Tibial artery (tissue), 4 donors: ENCODE measurements at regions not wholly inside any gene's neighbourhood (a gene's known extent, or its start where the extent isn't known, plus 50 kb on each side); places are given as distances from the start of the nearest gene placed in this dataset.

Experiments
- DNase-seq, 2 donors: peaks; one replicate each; pipeline ENCODE4 v3.0.0-alpha.2; 2019
- H3K27ac ChIP-seq, 2 donors: fragments of 200-600 bp; sonication (generic) in 1 of 2; 1 replicate in 1 of 2; 2 replicates in 1 of 2; pipeline ENCODE4 v1.5.1; 2018 to 2019; ENCODE audit warnings: mild to moderate bottlenecking in 1 of 2
- H3K27me3 ChIP-seq, 2 donors: fragments of 200-600 bp; sonication (generic) in 1 of 2; one replicate each; pipeline versions ENCODE4 v1.5.1 to v1.6.0; 2016 to 2019
- H3K36me3 ChIP-seq, 3 donors: fragments of 200-600 bp; sonication (generic) in 2 of 3; one replicate each; pipeline ENCODE4 v1.5.1; 2016 to 2019; ENCODE audit warnings: mild to moderate bottlenecking in 2 of 3
- H3K4me1 ChIP-seq, 4 donors: fragments of 200-600 bp; sonication (generic) in 2 of 4; 1 replicate in 3 of 4; 2 replicates in 1 of 4; pipeline ENCODE4 v1.5.1; 2016 to 2019
- H3K4me3 ChIP-seq, 2 donors: fragments of 200-600 bp; sonication (generic) in 1 of 2; 1 replicate in 1 of 2; 2 replicates in 1 of 2; pipeline ENCODE4 v1.5.1; 2018 to 2019; ENCODE audit warnings: mild to moderate bottlenecking in 2 of 2
- H3K9me3 ChIP-seq, 3 donors: fragments of 200-600 bp; sonication (generic) in 1 of 3; one replicate each; pipeline ENCODE4 v1.5.1; 2016 to 2019
- intact Hi-C: fragments of 100-400 bp; cut with DNase I; formaldehyde crosslinking; loops from one replicate; pipeline ENCODE4 v1.15.0; 2023; ENCODE audit warnings: low total_unique reads
- TF ChIP-seq, protein P1 (sequence below), 2 experiments: fragments of 200-600 bp in 1 of 2; fragments of 450-650 bp in 1 of 2; IDR thresholded peaks; one replicate each; pipeline ENCODE4 v1.5.1; 2017 to 2019; ENCODE audit warnings: antibody characterized with exemption in 2 of 2, mild to moderate bottlenecking in 1 of 2, moderate library complexity in 1 of 2

DNA sequence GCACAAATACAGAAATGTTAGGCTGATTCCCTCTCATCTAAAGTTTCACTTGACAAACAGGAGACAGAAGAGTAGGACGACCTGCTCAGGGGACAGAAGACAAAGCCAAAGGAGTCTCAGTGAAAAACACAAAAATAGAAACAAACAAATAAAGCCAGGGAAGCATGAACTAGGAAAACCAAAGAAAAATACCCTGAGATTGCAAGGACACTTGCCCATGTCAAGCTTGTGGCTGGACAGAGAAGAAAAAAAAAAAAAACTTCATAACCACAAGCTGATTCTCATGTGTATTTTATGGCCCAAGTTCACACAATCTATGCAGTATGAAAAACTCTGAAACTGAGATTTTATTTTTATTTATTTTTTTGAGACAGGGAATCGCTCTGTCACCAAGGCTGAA is 85.6 kb upstream of the BEND6 start:
- DNase-seq = no peak
- no peak overlapping the region for H3K4me3 ChIP-seq
- TF ChIP-seq, protein P1, sequence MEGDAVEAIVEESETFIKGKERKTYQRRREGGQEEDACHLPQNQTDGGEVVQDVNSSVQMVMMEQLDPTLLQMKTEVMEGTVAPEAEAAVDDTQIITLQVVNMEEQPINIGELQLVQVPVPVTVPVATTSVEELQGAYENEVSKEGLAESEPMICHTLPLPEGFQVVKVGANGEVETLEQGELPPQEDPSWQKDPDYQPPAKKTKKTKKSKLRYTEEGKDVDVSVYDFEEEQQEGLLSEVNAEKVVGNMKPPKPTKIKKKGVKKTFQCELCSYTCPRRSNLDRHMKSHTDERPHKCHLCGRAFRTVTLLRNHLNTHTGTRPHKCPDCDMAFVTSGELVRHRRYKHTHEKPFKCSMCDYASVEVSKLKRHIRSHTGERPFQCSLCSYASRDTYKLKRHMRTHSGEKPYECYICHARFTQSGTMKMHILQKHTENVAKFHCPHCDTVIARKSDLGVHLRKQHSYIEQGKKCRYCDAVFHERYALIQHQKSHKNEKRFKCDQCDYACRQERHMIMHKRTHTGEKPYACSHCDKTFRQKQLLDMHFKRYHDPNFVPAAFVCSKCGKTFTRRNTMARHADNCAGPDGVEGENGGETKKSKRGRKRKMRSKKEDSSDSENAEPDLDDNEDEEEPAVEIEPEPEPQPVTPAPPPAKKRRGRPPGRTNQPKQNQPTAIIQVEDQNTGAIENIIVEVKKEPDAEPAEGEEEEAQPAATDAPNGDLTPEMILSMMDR (IDR thresholded peaks at IDR 0.05) = no peak
- intact Hi-C loops = no loop called here
- H3K4me1 ChIP-seq = peaks cover 0 to 17% (median 0%) of the 10 kb centered on the region in 4 donors
- H3K9me3 ChIP-seq = no peaks in the 10 kb centered on the region
- no peak overlapping the region for H3K27ac ChIP-seq
- H3K27me3 ChIP-seq = no peaks in the 10 kb centered on the region
- no peaks in the 10 kb centered on the region for H3K36me3 ChIP-seq

DNA sequence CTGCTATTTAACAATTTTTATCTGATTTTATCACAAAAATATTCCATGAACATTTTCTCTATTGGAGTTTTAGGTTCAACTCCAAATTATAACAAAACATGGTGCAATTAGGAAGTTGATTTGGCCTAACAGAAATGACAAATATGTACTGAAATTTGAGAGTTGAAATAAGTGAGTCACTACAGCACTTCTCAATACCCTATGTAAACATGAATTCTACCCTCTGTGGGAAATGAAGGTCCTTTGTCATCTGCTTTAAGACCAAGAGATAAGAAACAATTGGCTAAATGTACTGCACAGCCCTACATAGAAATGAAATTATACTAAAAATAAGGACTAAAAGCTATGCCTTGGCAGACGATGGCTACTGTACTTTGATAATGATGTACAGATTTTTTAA is 86.2 kb upstream of the BEND6 start:
- Histone ChIP-seq H3K27me3 (no peaks in the 10 kb centered on the region), H3K27ac (no peak overlapping the region), H3K36me3 (no peaks in the 10 kb centered on the region), H3K9me3 (no peaks in the 10 kb centered on the region), H3K4me3 (no peak overlapping the region), H3K4me1 (peaks cover 0 to 20% (median 2%) of the 10 kb centered on the region in 4 donors)
- TF ChIP-seq, protein P1 (IDR thresholded peaks at IDR 0.05) = no peak
- intact Hi-C loops = no loop called here
- DNase-seq = no peak

DNA sequence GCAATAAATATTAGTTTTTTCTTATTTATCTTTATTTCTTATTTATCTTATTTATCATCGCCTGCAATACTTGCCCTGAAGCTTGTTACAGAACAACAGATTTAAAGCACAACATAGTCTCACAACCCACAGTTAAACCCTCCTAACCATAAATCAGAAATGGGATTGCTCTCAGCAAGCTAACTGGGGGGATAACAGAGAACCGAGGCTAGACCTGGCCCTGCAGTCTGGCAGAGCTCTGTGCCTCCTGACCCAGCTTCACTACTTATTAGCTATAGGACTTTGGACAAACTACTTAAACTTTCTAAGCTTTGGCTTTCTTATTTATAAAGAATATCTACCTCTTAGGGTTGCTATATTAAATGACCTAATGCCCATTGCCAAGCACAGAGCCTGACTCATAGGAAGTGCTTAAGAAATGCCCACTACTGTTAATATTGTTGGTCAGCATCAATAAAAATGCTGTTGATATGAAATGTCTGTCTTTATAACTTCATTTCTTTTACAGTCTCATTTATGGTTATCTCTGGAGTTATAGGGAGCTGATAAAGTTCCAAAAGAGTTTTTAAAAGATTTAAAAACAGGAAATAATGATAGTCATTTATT is 87.9 kb upstream of the BEND6 start:
- Histone ChIP-seq H3K36me3 (no peaks in the 10 kb centered on the region), H3K4me3 (no peak overlapping the region), H3K9me3 (no peaks in the 10 kb centered on the region), H3K4me1 (peaks cover 0 to 34% (median 7%) of the 10 kb centered on the region in 4 donors), H3K27ac (no peak overlapping the region), H3K27me3 (no peaks in the 10 kb centered on the region)
- intact Hi-C loops = no loop called here
- no peak for DNase-seq
- TF ChIP-seq, protein P1 (IDR thresholded peaks at IDR 0.05) = no peak

DNA sequence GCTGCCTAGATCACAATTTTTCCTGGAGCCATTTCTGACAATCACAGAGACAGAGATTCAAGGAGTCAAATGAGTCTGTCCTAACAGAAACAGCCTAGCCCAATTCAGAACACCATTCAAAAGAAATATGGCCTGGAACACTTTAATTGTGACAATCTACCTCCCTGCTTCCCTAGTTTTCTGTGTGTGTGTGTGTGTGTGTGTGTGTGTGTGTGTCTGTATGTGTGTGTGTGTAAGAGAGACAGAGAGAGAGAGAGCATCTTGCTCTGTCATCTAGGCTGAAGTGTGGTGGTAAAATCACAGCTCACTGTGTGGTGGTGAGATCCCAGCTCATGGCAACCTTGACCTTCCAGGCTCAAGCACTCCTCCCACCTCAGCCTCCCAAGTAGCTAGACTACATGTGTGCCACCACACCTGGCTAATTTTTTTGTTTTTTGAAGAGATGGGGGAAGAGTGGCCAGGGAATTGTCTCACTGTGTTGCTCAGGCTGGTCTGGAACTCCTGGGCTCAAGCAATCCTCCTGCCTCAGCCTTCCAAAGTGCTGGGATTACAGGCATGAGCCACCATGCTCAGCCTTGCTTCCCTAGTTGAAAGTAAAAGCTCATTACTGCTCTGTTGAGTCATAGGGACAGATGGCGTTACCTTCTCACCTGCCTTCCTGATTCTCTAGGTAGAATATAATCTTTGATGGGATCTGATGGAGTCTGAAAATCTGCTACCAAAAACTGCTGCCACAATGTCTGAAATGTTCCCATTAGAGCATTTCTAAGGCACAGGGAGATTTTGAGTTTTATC is 89.6 kb upstream of the BEND6 start:
- H3K4me3 ChIP-seq = no peak overlapping the region
- no peaks in the 10 kb centered on the region for H3K9me3 ChIP-seq
- intact Hi-C loops = no loop called here
- no peak overlapping the region for H3K27ac ChIP-seq
- TF ChIP-seq, protein P1 (IDR thresholded peaks at IDR 0.05) = no peak
- peaks cover 0 to 35% (median 7%) of the 10 kb centered on the region in 4 donors for H3K4me1 ChIP-seq
- no peaks in the 10 kb centered on the region for H3K27me3 ChIP-seq
- no peaks in the 10 kb centered on the region for H3K36me3 ChIP-seq
- DNase-seq = no peak

DNA sequence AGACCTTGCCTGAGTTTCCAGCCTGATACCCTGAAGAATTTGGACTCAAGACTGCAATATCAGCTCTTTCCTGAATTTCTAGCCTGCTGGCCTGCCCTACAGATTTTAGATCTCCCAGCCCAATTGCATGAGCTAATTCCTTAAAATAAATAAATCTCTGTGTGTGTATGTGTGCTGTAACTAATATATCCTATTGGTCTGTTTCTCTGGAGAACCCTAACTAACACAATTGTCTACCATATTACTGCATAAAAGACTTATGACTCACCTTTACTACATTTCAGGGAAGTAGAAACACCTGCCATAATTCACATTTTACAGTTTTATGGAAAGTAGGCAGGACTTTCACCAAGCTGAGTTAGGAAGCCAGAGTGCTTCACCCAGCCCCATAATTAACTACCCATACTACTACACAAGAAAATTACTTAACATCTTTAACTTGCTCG is 90.7 kb upstream of the BEND6 start:
- Histone ChIP-seq H3K4me3 (no peak overlapping the region), H3K27ac (no peak overlapping the region), H3K36me3 (no peaks in the 10 kb centered on the region), H3K27me3 (no peaks in the 10 kb centered on the region), H3K9me3 (no peaks in the 10 kb centered on the region), H3K4me1 (peaks cover 0 to 35% (median 7%) of the 10 kb centered on the region in 4 donors)
- DNase-seq = no peak
- intact Hi-C loops = no loop called here
- TF ChIP-seq, protein P1 (IDR thresholded peaks at IDR 0.05) = no peak
